Body of pancreas (tissue), 4 donors: ENCODE measurements at regions not wholly inside any gene's neighbourhood (a gene's known extent, or its start where the extent isn't known, plus 50 kb on each side); places are given as distances from the start of the nearest gene placed in this dataset.

ENCODE experiments used
- ATAC-seq: fragments of 150-250 bp; one replicate; pipeline ENCODE4 v1.9.1; 2016
- DNase-seq, 4 donors: peaks; one replicate each; pipeline ENCODE4 v3.0.0-alpha.2; 2019
- H3K27ac ChIP-seq, 4 donors: fragments of 200-600 bp; sonication (generic); 1 replicate in 3 of 4; 2 replicates in 1 of 4; pipeline versions ENCODE4 v1.5.1 to v1.6.1; 2016 to 2019; ENCODE audit warnings: mild to moderate bottlenecking in 1 of 4, mixed read lengths in 1 of 4, moderate library complexity in 1 of 4
- H3K27me3 ChIP-seq, 2 donors: fragments of 200-600 bp; sonication (generic); one replicate each; pipeline ENCODE4 v1.6.0; 2016; ENCODE audit warnings: mild to moderate bottlenecking in 1 of 2
- H3K36me3 ChIP-seq, 2 donors: fragments of 200-600 bp; sonication (generic); replicated peaks in 1 of 2; 2 replicates each; pipeline ENCODE4 v1.5.1; 2016; ENCODE audit warnings: low read depth in 2 of 2; ENCODE audit not compliant: insufficient read depth in 1 of 2
- H3K4me1 ChIP-seq: fragments of 200-600 bp; sonication (generic); one replicate; pipeline ENCODE4 v1.6.0; 2016
- H3K4me3 ChIP-seq, 2 donors: fragments of 200-600 bp; sonication (generic); 1 replicate in 1 of 2; 2 replicates in 1 of 2; pipeline ENCODE4 v1.5.1; 2016 to 2019
- H3K9me3 ChIP-seq, 3 donors: fragments of 200-600 bp; sonication (generic); 1 replicate in 2 of 3; 2 replicates in 1 of 3; pipeline ENCODE4 v1.5.1; 2016
- CTCF ChIP-seq, 7 experiments: fragments of 450-650 bp in 4 of 7; fragments of 200-600 bp in 3 of 7; sonication (generic) in 3 of 7; IDR thresholded peaks; one replicate each; pipeline ENCODE4 v1.5.1; 2016 to 2019; ENCODE audit warnings: antibody characterized with exemption in 7 of 7
- POLR2A ChIP-seq, 3 donors: fragments of 450-650 bp; IDR thresholded peaks; one replicate each; pipeline ENCODE4 v1.6.1; 2016; ENCODE audit warnings: antibody characterized with exemption in 3 of 3, mild to moderate bottlenecking in 2 of 3
- WGBS, 2 donors: methylation state at CpG; one replicate each; pipeline ENCODE4 v1.1.5; 2017; 5-methylcytosine and 5-hydroxymethylcytosine counted together
- intact Hi-C: fragments of 100-400 bp; cut with DNase I; formaldehyde crosslinking; loops from one replicate; pipeline ENCODE4 v1.15.1; 2023

- H3K9me3 ChIP-seq = no peaks in the 10 kb centered on the region
- 37 to 43% methylated on average over 2 of the region's 2 CpGs for WGBS, 2 donors
Observed at GRCh38 chr7:41873741-41874140, 170.9 kb upstream of the INHBA start.

GRCh38 chr7:41872966-41873365 is 170.1 kb upstream of the INHBA start:
- Histone ChIP-seq H3K9me3 (no peaks in the 10 kb centered on the region), H3K36me3 (no peaks in the 10 kb centered on the region), H3K4me1 (no peaks in the 10 kb centered on the region), H3K27ac (no peak overlapping the region), H3K27me3 (no peaks in the 10 kb centered on the region), H3K4me3 (no peak overlapping the region)
- ATAC-seq (no peak), DNase-seq (no peak)
- intact Hi-C loops = no loop called here
- TF ChIP-seq CTCF (IDR thresholded peaks at IDR 0.05) (no peak), POLR2A (IDR thresholded peaks at IDR 0.05) (no peak)
- 56 to 78% methylated on average over 1 of the region's 1 CpG for WGBS, 2 donors

More at GRCh38 chr7:41873741-41874140, 170.9 kb upstream of the INHBA start:
- TF ChIP-seq CTCF (IDR thresholded peaks at IDR 0.05) = no peak
- no peak for TF ChIP-seq POLR2A (IDR thresholded peaks at IDR 0.05)
- Histone ChIP-seq H3K4me3 (no peak overlapping the region), H3K4me1 (no peaks in the 10 kb centered on the region), H3K27me3 (no peaks in the 10 kb centered on the region), H3K36me3 (no peaks in the 10 kb centered on the region), H3K27ac (no peak overlapping the region)
- DNase-seq (no peak), ATAC-seq (no peak)
- intact Hi-C loops = no loop called here

- ATAC-seq = no peak
- no peak for TF ChIP-seq POLR2A (IDR thresholded peaks at IDR 0.05)
- TF ChIP-seq CTCF (IDR thresholded peaks at IDR 0.05) = no peak
- WGBS, 2 donors = 33 to 50% methylated on average over 1 of the region's 1 CpG
- H3K4me3 ChIP-seq = no peak overlapping the region
- intact Hi-C loops = no loop called here
- H3K27ac ChIP-seq = no peak overlapping the region
- DNase-seq = no peak
- H3K27me3 ChIP-seq = no peaks in the 10 kb centered on the region
- H3K9me3 ChIP-seq = no peaks in the 10 kb centered on the region
- H3K36me3 ChIP-seq = no peaks in the 10 kb centered on the region
- H3K4me1 ChIP-seq = no peaks in the 10 kb centered on the region
Observed at GRCh38 chr7:41870461-41871138, 167.7 kb upstream of the INHBA start.

- WGBS, 2 donors = 24 to 34% methylated on average over 4 of the region's 4 CpGs
- H3K4me3 ChIP-seq = no peak overlapping the region
- no peak overlapping the region for H3K27ac ChIP-seq
- intact Hi-C loops = no loop called here
- H3K9me3 ChIP-seq = peaks cover 0 to 6% (median 0%) of the 10 kb centered on the region in 3 donors
- no peaks in the 10 kb centered on the region for H3K27me3 ChIP-seq
- TF ChIP-seq POLR2A (IDR thresholded peaks at IDR 0.05) (no peak), CTCF (IDR thresholded peaks at IDR 0.05) (no peak)
- DNase-seq (no peak), ATAC-seq (no peak)
- H3K4me1 ChIP-seq = no peaks in the 10 kb centered on the region
- no peaks in the 10 kb centered on the region for H3K36me3 ChIP-seq
Observed at GRCh38 chr7:41869997-41870396, 167.1 kb upstream of the INHBA start.

- Histone ChIP-seq H3K36me3 (no peaks in the 10 kb centered on the region), H3K4me1 (no peaks in the 10 kb centered on the region), H3K9me3 (peaks cover 0 to 10% (median 0%) of the 10 kb centered on the region in 3 donors), H3K27ac (no peak overlapping the region), H3K27me3 (no peaks in the 10 kb centered on the region), H3K4me3 (no peak overlapping the region)
- TF ChIP-seq CTCF (IDR thresholded peaks at IDR 0.05) (no peak), POLR2A (IDR thresholded peaks at IDR 0.05) (no peak)
- ATAC-seq (no peak), DNase-seq (no peak)
- WGBS, 2 donors = 47 to 54% methylated on average over 3 of the region's 3 CpGs
- intact Hi-C loops = no loop called here
Observed at GRCh38 chr7:41869596-41869995, 166.7 kb upstream of the INHBA start.
